ENCODE measurements at regions not wholly inside any gene's neighbourhood (a gene's known extent, or its start where the extent isn't known, plus 50 kb on each side); places are given as distances from the start of the nearest gene placed in this dataset.

DNA sequence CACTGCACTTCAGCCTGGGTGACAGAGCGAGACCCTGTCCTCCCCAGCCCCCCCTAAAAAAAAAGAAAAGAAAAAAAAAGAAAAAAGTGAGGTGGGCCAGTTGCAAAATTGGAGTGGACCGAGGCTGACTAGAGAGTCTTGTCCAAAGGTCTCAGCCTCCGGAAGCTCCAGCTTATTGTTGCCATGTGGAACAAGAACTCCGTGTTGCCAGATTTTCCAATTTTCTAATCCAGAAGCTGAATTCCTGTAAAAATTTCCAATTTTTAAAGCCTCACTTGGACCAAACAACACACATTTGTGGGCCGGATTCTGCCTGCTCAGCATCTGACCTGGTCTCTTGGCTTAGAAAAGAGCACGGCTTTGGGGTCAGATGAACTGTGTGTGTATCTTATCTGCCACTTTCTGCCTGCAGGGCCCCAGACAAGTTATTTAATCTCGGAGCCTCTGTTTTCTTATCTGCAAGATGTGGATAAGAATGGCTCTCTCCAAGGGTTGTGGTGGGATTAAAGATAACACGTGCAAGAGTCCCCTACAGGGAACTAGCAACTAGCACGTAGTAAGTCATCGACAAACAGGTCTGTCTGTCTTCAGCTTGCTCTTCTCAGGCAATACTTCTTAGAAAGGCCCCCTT, 73.7 kb upstream of the TLE3 start:
- H3K27me3 ChIP-seq (ENCODE audit: control insufficient read depth in 1 of 2, insufficient read depth in 2 of 2, low read length in 2 of 2) = no peaks in the 10 kb centered on the region
- no peaks in the 10 kb centered on the region for H3K4me1 ChIP-seq (ENCODE audit: control insufficient read depth in 2 of 2, insufficient read depth in 2 of 2, low read length in 1 of 2)
- H3K27ac ChIP-seq (ENCODE audit: low read depth in 2 of 2, low read length in 1 of 2) = no peak overlapping the region
- no peaks in the 10 kb centered on the region for H3K36me3 ChIP-seq (ENCODE audit: control insufficient read depth in 2 of 2, insufficient read depth in 2 of 2, low read length in 1 of 2)
- no peaks in the 10 kb centered on the region for H3K9me3 ChIP-seq (ENCODE audit: control insufficient read depth in 2 of 2, insufficient read depth in 1 of 2, low read depth in 1 of 2, low read length in 1 of 2)
- no peak overlapping the region for H3K4me3 ChIP-seq (ENCODE audit: low read depth in 1 of 2, low read length in 2 of 2)
- 80 to 86% methylated on average over 10 of the region's 10 CpGs for WGBS, 2 donors

DNA sequence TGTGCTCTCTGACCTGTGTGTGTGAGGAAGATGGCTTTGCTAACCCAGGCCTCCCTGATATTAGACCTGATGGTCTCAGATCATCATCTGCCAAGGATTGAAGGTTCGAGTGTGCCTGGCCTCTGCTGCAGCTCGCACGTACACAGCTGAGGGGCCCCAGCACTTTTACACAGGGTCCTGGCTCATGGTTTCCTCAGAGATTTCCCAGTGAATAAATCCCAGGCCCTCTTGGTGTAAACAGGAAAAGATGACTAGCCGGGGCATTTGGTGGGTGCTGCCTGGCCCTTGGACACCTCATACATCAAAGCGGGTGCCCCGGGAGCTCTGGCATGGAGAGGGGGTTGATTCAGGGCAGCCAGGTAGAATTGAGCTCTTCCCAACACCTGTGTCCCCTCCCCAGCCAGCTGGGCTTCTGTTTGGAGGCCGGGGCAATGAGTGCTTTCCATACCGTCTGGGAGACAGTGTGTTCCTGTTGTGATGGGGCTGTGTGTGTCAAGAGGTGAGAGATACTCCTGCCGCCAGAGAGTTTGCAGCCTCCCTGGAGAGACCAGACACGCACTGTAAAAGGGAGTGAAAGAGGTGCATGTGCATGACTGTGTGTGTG, 72.5 kb upstream of the TLE3 start:
- 86 to 93% methylated on average over 10 of the region's 10 CpGs for WGBS, 2 donors
- H3K27me3 ChIP-seq (ENCODE audit: control insufficient read depth in 1 of 2, insufficient read depth in 2 of 2, low read length in 2 of 2) = no peaks in the 10 kb centered on the region

DNA sequence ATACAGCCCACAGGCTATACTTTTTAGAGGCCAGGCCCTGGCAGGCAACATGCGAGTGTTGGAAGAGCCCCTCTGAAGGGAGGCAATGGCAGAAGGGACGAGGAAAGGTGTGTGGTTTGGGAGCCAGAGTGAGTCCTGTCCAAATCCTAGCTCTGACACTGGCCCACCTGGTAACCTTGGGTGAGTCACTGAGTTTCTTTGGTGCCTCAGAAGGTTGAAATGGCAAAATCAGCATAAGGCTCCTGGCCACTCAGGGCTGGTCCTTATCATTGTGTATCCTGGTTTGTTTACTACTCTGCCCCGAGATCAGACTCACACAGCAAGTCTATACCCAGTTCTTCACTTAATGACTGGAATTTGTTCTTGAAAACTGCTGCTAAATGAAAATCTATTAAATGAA, 71.4 kb upstream of the TLE3 start:
- Histone ChIP-seq H3K27me3 (ENCODE audit: control insufficient read depth in 1 of 2, insufficient read depth in 2 of 2, low read length in 2 of 2) (no peaks in the 10 kb centered on the region), H3K36me3 (ENCODE audit: control insufficient read depth in 2 of 2, insufficient read depth in 2 of 2, low read length in 1 of 2) (no peaks in the 10 kb centered on the region), H3K4me1 (ENCODE audit: control insufficient read depth in 2 of 2, insufficient read depth in 2 of 2, low read length in 1 of 2) (no peaks in the 10 kb centered on the region), H3K9me3 (ENCODE audit: control insufficient read depth in 2 of 2, insufficient read depth in 1 of 2, low read depth in 1 of 2, low read length in 1 of 2) (no peaks in the 10 kb centered on the region), H3K27ac (ENCODE audit: low read depth in 2 of 2, low read length in 1 of 2) (no peak overlapping the region), H3K4me3 (ENCODE audit: low read depth in 1 of 2, low read length in 2 of 2) (no peak overlapping the region)
- WGBS, 2 donors = 82 to 95% methylated on average over 3 of the region's 3 CpGs

More for the DNA sequence above, 72.5 kb upstream of the TLE3 start:
- H3K9me3 ChIP-seq (ENCODE audit: control insufficient read depth in 2 of 2, insufficient read depth in 1 of 2, low read depth in 1 of 2, low read length in 1 of 2) = no peaks in the 10 kb centered on the region
- H3K4me1 ChIP-seq (ENCODE audit: control insufficient read depth in 2 of 2, insufficient read depth in 2 of 2, low read length in 1 of 2) = no peaks in the 10 kb centered on the region
- H3K36me3 ChIP-seq (ENCODE audit: control insufficient read depth in 2 of 2, insufficient read depth in 2 of 2, low read length in 1 of 2) = no peaks in the 10 kb centered on the region
- H3K4me3 ChIP-seq (ENCODE audit: low read depth in 1 of 2, low read length in 2 of 2) = no peak overlapping the region
- H3K27ac ChIP-seq (ENCODE audit: low read depth in 2 of 2, low read length in 1 of 2) = no peak overlapping the region

DNA sequence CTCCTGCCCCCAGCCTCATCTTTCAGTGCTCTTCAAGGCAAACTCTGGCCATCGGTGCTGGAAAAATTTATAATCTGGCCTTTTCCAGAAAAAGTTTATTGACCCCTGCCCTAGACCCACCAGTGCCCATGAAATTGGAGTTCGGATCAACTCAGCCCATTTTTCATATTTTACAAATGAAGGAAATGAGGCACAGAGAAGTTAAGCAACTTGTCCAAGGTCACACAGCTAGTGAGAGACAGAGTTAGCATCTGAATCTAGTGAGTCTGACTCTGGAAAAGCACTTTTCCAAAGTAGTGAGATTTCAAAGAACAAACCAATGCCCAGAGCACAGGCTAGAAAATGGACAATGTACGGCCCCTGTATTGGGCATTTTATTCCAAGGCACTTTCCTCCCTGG, 69.4 kb upstream of the TLE3 start:
- no peak overlapping the region for H3K4me3 ChIP-seq (ENCODE audit: low read depth in 1 of 2, low read length in 2 of 2)
- no peaks in the 10 kb centered on the region for H3K36me3 ChIP-seq (ENCODE audit: control insufficient read depth in 2 of 2, insufficient read depth in 2 of 2, low read length in 1 of 2)
- no peak overlapping the region for H3K27ac ChIP-seq (ENCODE audit: low read depth in 2 of 2, low read length in 1 of 2)
- no peaks in the 10 kb centered on the region for H3K4me1 ChIP-seq (ENCODE audit: control insufficient read depth in 2 of 2, insufficient read depth in 2 of 2, low read length in 1 of 2)
- no peaks in the 10 kb centered on the region for H3K9me3 ChIP-seq (ENCODE audit: control insufficient read depth in 2 of 2, insufficient read depth in 1 of 2, low read depth in 1 of 2, low read length in 1 of 2)
- WGBS, 2 donors = 65 to 67% methylated on average over 3 of the region's 3 CpGs
- H3K27me3 ChIP-seq (ENCODE audit: control insufficient read depth in 1 of 2, insufficient read depth in 2 of 2, low read length in 2 of 2) = no peaks in the 10 kb centered on the region

DNA sequence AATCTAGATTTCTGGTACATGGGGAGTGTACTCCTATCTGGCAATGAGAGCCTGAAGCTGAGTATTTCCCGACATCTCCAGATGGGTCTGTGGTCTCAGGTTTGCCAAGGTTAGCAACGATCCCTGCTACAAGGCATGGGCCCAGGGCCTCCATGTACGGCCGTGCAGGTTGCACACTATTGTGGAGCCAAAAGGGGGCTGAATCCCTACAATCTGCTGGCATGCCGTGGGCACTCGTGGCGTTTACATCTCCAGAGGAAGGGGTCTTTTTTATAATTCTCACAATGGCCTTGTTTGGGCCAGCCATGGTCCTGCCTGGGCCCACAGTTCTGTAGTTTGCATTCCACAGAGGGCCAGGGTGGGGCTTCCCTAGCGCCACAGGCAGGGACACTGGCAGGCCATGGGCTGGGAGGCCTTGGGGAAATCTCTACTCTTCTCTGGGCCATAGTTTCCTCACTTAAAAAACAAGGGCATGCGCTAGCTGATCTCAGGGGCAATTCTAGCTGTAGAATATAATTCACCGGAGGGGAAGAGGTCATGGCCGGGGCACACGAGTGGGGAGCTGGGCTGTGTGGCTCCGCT, 68.9 kb upstream of the TLE3 start:
- Histone ChIP-seq H3K9me3 (ENCODE audit: control insufficient read depth in 2 of 2, insufficient read depth in 1 of 2, low read depth in 1 of 2, low read length in 1 of 2) (no peaks in the 10 kb centered on the region), H3K27me3 (ENCODE audit: control insufficient read depth in 1 of 2, insufficient read depth in 2 of 2, low read length in 2 of 2) (no peaks in the 10 kb centered on the region), H3K4me3 (ENCODE audit: low read depth in 1 of 2, low read length in 2 of 2) (no peak overlapping the region), H3K27ac (ENCODE audit: low read depth in 2 of 2, low read length in 1 of 2) (no peak overlapping the region), H3K36me3 (ENCODE audit: control insufficient read depth in 2 of 2, insufficient read depth in 2 of 2, low read length in 1 of 2) (no peaks in the 10 kb centered on the region), H3K4me1 (ENCODE audit: control insufficient read depth in 2 of 2, insufficient read depth in 2 of 2, low read length in 1 of 2) (no peaks in the 10 kb centered on the region)
- 89 to 92% methylated on average over 13 of the region's 13 CpGs for WGBS, 2 donors

DNA sequence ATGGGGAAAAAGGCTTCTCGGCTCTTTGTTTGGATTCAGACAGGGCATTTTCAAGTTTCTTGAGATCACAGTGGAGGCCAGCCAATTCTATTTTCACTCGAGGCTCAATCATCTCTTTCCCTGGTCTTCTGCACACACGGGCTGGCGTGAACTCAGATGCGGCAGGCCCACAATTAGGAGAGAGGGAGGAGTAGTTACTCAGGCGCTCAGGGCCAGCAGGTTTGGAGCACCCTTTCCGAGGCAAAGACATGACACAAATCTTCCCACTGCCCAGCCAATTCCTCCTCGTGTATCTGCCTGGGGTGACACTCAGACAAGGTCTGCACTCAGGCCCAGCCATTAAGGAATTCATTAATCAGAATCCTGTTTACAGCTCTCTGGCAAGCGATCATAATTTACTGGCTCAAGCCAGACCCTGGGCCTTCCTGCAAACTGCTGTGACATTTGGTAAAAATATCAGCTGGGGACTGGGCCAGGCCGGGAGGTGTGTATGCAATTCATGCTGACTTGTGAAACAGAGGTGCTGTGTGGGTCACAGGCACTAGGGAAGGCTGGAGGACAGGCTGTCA, 68.1 kb upstream of the TLE3 start:
- Histone ChIP-seq H3K36me3 (ENCODE audit: control insufficient read depth in 2 of 2, insufficient read depth in 2 of 2, low read length in 1 of 2) (no peaks in the 10 kb centered on the region), H3K9me3 (ENCODE audit: control insufficient read depth in 2 of 2, insufficient read depth in 1 of 2, low read depth in 1 of 2, low read length in 1 of 2) (no peaks in the 10 kb centered on the region), H3K4me1 (ENCODE audit: control insufficient read depth in 2 of 2, insufficient read depth in 2 of 2, low read length in 1 of 2) (no peaks in the 10 kb centered on the region), H3K27me3 (ENCODE audit: control insufficient read depth in 1 of 2, insufficient read depth in 2 of 2, low read length in 2 of 2) (no peaks in the 10 kb centered on the region), H3K4me3 (ENCODE audit: low read depth in 1 of 2, low read length in 2 of 2) (no peak overlapping the region), H3K27ac (ENCODE audit: low read depth in 2 of 2, low read length in 1 of 2) (no peak overlapping the region)
- WGBS, 2 donors = 32 to 34% methylated on average over 10 of the region's 10 CpGs

DNA sequence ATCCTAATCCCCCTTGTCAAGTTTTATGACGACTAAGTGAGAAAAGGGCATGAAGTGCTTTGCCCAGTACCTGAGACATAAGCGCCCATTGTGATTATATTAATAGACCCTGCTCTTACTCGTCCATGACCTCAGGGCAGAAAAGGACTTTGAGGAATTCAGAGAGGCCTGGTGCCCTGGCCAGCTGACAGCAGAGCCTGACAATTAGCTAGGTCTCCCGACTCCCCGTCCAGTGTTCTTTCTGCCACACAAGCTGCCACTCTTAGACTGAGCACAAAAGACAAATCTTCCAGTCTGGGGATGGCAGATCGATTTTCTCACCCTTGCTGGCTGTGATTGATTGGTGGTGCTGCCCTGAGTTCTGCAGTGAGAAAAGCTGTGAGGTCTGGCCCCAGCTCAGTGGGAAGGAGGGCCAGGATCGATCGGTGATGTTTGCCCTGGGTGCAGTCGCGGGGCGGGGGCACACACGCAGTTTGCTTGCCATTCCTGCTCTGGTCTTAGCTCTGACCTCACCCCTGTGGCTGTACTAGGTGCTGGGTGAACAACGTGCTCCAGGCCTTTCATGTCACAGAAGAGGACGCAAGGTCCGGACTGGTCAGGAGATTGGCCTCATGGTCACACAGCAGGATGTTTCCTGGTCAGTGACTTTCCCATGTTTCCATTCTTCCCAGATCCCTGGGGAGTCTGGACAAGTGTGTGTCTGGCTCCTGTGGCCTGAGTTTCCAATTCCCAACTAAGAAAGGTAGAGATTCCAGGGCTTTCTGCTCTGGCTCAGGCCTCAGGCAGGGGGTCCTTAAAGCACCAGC, 67.4 kb upstream of the TLE3 start:
- H3K36me3 ChIP-seq (ENCODE audit: control insufficient read depth in 2 of 2, insufficient read depth in 2 of 2, low read length in 1 of 2) = no peaks in the 10 kb centered on the region
- no peaks in the 10 kb centered on the region for H3K9me3 ChIP-seq (ENCODE audit: control insufficient read depth in 2 of 2, insufficient read depth in 1 of 2, low read depth in 1 of 2, low read length in 1 of 2)
- H3K4me3 ChIP-seq (ENCODE audit: low read depth in 1 of 2, low read length in 2 of 2) = no peak overlapping the region
- no peaks in the 10 kb centered on the region for H3K27me3 ChIP-seq (ENCODE audit: control insufficient read depth in 1 of 2, insufficient read depth in 2 of 2, low read length in 2 of 2)
- H3K4me1 ChIP-seq (ENCODE audit: control insufficient read depth in 2 of 2, insufficient read depth in 2 of 2, low read length in 1 of 2) = no peaks in the 10 kb centered on the region
- H3K27ac ChIP-seq (ENCODE audit: low read depth in 2 of 2, low read length in 1 of 2) = no peak overlapping the region
- WGBS, 2 donors = 56 to 72% methylated on average over 15 of the region's 15 CpGs

DNA sequence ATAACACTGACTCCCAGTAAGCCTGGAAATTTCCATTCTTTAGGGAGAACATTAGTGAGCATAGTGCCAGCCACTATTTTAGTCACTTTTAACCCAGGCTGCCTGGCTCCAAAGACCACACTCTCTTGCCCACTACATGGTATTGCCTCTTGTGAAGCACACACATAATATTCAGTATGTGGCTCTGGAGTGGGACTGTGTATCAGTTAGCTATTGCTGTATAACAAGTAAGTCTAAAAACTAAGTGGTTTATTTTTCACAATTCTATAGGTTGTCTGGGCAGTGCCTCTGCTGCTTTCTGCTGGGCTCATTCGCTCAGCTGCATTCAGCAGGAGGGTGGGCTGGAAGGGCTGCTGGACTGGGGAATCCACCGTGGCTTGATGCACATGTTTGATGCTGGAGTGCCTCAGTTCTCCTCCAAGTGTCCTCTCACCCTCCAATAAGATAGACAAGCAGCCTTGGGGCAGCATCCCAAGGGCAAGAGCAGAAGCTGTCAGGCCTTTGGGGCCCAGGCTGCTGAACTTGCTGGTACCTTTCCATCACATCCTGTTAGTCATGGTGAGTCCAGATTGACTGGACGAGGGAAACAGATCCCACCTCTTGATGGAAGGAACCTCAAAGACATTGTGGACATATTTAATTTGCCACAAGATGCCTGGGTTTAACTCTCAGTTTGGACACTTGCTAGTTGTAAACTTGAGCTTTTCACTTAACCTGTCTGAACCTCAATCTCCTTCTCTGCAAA, 66.6 kb upstream of the TLE3 start:
- H3K27ac ChIP-seq (ENCODE audit: low read depth in 2 of 2, low read length in 1 of 2) = no peak overlapping the region
- H3K36me3 ChIP-seq (ENCODE audit: control insufficient read depth in 2 of 2, insufficient read depth in 2 of 2, low read length in 1 of 2) = no peaks in the 10 kb centered on the region
- H3K4me1 ChIP-seq (ENCODE audit: control insufficient read depth in 2 of 2, insufficient read depth in 2 of 2, low read length in 1 of 2) = no peaks in the 10 kb centered on the region
- H3K4me3 ChIP-seq (ENCODE audit: low read depth in 1 of 2, low read length in 2 of 2) = no peak overlapping the region
- 91 to 94% methylated on average over 3 of the region's 3 CpGs for WGBS, 2 donors
- H3K27me3 ChIP-seq (ENCODE audit: control insufficient read depth in 1 of 2, insufficient read depth in 2 of 2, low read length in 2 of 2) = no peaks in the 10 kb centered on the region
- no peaks in the 10 kb centered on the region for H3K9me3 ChIP-seq (ENCODE audit: control insufficient read depth in 2 of 2, insufficient read depth in 1 of 2, low read depth in 1 of 2, low read length in 1 of 2)

Data from esophagus (tissue), 2 donors.